ENCODE measurements at regions not wholly inside any gene's neighbourhood (a gene's known extent, or its start where the extent isn't known, plus 50 kb on each side); places are given as distances from the start of the nearest gene placed in this dataset.

DNA sequence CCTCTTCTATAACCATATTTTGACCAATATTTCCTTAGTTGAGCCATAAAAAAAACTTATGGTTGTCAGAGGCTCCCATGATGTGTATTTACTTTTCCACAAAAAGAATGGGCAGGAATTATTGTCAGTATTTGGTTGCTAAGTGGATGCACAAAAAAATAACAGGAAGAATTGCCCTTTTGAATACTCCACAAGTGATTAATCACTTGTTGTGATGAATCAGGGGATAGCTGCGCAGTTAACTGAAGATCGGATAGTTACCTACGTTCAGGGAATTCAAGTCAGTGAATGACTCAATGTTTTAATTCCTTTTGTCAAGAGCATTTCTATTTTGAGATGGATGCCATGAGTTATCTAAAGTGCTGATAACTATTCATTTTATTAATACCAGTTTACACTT lies 785.2 kb upstream of the B3GALT2 start:
- DNase-seq = no peak
- CTCF ChIA-PET = no interaction called here
- intact Hi-C loops (cut with micrococcal nuclease) = no loop called here
- H3K27ac Mint-ChIP-seq = no peak overlapping the region
- no peaks in the 10 kb centered on the region for H3K4me1 Mint-ChIP-seq
- TF ChIP-seq, protein P1, sequence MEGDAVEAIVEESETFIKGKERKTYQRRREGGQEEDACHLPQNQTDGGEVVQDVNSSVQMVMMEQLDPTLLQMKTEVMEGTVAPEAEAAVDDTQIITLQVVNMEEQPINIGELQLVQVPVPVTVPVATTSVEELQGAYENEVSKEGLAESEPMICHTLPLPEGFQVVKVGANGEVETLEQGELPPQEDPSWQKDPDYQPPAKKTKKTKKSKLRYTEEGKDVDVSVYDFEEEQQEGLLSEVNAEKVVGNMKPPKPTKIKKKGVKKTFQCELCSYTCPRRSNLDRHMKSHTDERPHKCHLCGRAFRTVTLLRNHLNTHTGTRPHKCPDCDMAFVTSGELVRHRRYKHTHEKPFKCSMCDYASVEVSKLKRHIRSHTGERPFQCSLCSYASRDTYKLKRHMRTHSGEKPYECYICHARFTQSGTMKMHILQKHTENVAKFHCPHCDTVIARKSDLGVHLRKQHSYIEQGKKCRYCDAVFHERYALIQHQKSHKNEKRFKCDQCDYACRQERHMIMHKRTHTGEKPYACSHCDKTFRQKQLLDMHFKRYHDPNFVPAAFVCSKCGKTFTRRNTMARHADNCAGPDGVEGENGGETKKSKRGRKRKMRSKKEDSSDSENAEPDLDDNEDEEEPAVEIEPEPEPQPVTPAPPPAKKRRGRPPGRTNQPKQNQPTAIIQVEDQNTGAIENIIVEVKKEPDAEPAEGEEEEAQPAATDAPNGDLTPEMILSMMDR (IDR thresholded peaks at IDR 0.05) = no peak
- H3K9me3 Mint-ChIP-seq = peaks cover 2% of the 10 kb centered on the region
- no peaks in the 10 kb centered on the region for H3K27me3 Mint-ChIP-seq
- POLR2A ChIA-PET = no interaction called here
- H3K4me3 Mint-ChIP-seq = no peak overlapping the region
- no peaks in the 10 kb centered on the region for H3K36me3 Mint-ChIP-seq (ENCODE audit: low read depth)
- ATAC-seq (ENCODE audit: low read depth) = no peak

DNA sequence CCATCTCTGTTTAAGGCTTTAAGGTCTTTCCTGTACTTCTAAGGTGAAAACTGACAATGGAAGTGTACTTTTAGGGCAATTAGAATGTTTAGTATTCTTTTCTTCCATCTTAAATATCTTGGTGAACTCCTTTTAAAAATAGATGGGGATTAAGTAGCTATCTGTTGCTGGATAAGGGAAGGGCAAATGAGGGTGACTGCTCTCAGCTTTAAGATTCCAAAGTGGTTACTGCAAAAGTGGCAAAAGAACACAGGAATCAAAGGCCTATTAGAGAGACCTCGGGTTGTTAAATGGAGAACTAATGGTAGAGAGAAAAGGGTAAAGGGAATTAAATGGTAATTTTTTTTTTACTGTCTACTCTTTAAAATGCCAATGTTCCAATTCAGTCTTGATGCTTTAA lies 774.1 kb upstream of the B3GALT2 start:
- no peaks in the 10 kb centered on the region for H3K27me3 Mint-ChIP-seq
- ATAC-seq (ENCODE audit: low read depth) = no peak
- no peaks in the 10 kb centered on the region for H3K9me3 Mint-ChIP-seq
- CTCF ChIA-PET = no interaction called here
- POLR2A ChIA-PET = no interaction called here
- no peak overlapping the region for H3K4me3 Mint-ChIP-seq
- no peak for DNase-seq
- no peaks in the 10 kb centered on the region for H3K4me1 Mint-ChIP-seq
- H3K36me3 Mint-ChIP-seq (ENCODE audit: low read depth) = no peaks in the 10 kb centered on the region
- TF ChIP-seq, protein P1 (IDR thresholded peaks at IDR 0.05) = no peak
- H3K27ac Mint-ChIP-seq = no peak overlapping the region
- intact Hi-C loops (cut with micrococcal nuclease) = no loop called here

- H3K36me3 Mint-ChIP-seq (ENCODE audit: low read depth) = no peaks in the 10 kb centered on the region
- ATAC-seq (ENCODE audit: low read depth) = no peak
- intact Hi-C loops (cut with micrococcal nuclease) = no loop called here
- no peak overlapping the region for H3K27ac Mint-ChIP-seq
- CTCF ChIA-PET = no interaction called here
- TF ChIP-seq, protein P1 (IDR thresholded peaks at IDR 0.05) = no peak
- H3K9me3 Mint-ChIP-seq = no peaks in the 10 kb centered on the region
- no peak overlapping the region for H3K4me3 Mint-ChIP-seq
- DNase-seq = no peak
- POLR2A ChIA-PET = no interaction called here
- no peaks in the 10 kb centered on the region for H3K4me1 Mint-ChIP-seq
- no peaks in the 10 kb centered on the region for H3K27me3 Mint-ChIP-seq
Observed at GRCh38 chr1:193960040-193960439, 773.6 kb upstream of the B3GALT2 start.

- H3K9me3 Mint-ChIP-seq = no peaks in the 10 kb centered on the region
- TF ChIP-seq, protein P1 (IDR thresholded peaks at IDR 0.05) = no peak
- POLR2A ChIA-PET = no interaction called here
Observed at GRCh38 chr1:193957556-193958095, 771.2 kb upstream of the B3GALT2 start.

DNA sequence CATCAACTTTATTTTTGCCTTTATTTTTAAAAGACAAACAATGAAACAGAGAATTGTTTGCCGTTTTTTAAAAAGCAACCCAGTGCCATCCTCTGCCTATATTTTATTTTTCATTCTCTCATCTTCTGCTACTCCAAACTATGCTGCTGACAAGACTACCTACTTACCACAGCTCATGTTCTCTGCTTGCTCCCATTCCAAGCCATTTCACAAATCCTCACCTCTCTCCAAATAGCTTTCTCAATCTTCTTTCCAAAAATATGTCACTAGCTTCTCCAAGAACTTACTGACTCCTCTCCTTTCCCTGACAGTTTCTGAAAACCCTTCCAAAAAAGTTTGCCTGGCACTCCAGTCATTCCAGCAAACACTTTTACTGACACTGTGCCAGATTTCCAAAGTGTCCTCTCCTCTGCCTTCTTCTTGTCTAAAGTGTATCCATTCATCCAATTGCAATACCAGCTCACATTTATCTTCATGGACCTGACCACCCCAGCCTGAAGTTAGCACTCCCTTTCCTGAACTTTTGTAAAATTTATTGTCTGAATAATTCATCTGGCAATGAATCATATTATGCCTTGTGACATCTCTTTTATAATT lies 766.5 kb upstream of the B3GALT2 start:
- Mint-ChIP-seq H3K27ac (no peak overlapping the region), H3K9me3 (peaks cover 2% of the 10 kb centered on the region), H3K4me3 (no peak overlapping the region), H3K36me3 (ENCODE audit: low read depth) (no peaks in the 10 kb centered on the region), H3K27me3 (no peaks in the 10 kb centered on the region), H3K4me1 (no peaks in the 10 kb centered on the region)
- ATAC-seq (ENCODE audit: low read depth) (no peak), DNase-seq (no peak)
- TF ChIP-seq, protein P1 (IDR thresholded peaks at IDR 0.05) = no peak
- ChIA-PET POLR2A (no interaction called here), CTCF (no interaction called here)
- intact Hi-C loops (cut with micrococcal nuclease) = no loop called here

More at GRCh38 chr1:193957556-193958095, 771.2 kb upstream of the B3GALT2 start:
- no peak for DNase-seq
- Mint-ChIP-seq H3K27ac (no peak overlapping the region), H3K36me3 (ENCODE audit: low read depth) (no peaks in the 10 kb centered on the region), H3K4me3 (no peak overlapping the region), H3K4me1 (no peaks in the 10 kb centered on the region), H3K27me3 (no peaks in the 10 kb centered on the region)
- no peak for ATAC-seq (ENCODE audit: low read depth)
- CTCF ChIA-PET = no interaction called here
- intact Hi-C loops (cut with micrococcal nuclease) = no loop called here
